Activated CD8-positive, alpha-beta memory T cell treated with anti-CD3 and anti-CD28 coated beads for 4 hours (primary cell): ENCODE measurements at regions not wholly inside any gene's neighbourhood (a gene's known extent, or its start where the extent isn't known, plus 50 kb on each side); places are given as distances from the start of the nearest gene placed in this dataset.
"Not testable (repeated sequence)": the region's sequence is repeated elsewhere in the genome, so short reads cannot be mapped to it uniquely, and the experiment has no call there.

ENCODE experiments used
- DNase-seq, 2 donors: peaks; one replicate each; pipeline ENCODE4 v3.0.0-alpha.2; 2020; ENCODE audit warnings: low read depth in 2 of 2

DNA sequence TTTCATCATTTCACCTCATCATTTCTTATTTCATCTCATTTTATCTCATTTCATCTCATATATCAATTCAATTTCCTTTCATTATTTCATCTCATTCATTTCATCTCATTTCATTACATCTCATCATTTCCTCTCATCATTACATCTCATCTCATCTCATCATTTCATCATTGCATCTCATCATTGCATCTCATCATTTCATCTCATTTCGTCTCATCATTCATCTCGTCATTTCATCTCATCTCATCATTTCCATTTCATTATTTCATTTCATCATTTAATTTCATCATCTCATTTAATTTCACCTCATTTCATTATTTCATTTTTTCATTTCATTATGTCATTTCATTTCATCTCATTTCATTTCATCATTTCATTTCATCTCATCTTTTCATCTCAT is 168.5 kb upstream of the FAM72C start:
- DNase-seq: not testable (repeated sequence)

DNA sequence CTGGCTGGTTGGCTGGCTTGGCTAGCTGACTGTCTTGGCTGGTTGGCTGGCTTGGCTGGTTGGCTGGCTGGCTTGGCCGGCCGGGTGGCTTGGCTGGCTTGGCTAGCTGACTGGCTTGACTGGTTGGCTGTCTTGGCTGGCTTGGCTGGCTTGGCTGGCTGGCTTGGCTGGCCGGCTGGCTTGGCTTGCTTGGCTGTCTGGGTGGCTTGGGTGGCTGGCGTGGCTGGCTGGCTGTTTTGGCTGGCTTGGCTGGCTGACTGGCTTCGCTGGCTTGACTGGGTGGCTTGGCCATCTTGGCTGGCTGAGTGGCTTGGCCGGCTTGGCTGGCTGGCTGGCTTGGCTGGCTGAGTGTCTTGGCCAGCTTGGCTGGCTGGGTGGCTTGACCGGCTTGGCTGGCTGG is 133.2 kb upstream of the FAM72C start:
- not testable (repeated sequence) for DNase-seq

DNA sequence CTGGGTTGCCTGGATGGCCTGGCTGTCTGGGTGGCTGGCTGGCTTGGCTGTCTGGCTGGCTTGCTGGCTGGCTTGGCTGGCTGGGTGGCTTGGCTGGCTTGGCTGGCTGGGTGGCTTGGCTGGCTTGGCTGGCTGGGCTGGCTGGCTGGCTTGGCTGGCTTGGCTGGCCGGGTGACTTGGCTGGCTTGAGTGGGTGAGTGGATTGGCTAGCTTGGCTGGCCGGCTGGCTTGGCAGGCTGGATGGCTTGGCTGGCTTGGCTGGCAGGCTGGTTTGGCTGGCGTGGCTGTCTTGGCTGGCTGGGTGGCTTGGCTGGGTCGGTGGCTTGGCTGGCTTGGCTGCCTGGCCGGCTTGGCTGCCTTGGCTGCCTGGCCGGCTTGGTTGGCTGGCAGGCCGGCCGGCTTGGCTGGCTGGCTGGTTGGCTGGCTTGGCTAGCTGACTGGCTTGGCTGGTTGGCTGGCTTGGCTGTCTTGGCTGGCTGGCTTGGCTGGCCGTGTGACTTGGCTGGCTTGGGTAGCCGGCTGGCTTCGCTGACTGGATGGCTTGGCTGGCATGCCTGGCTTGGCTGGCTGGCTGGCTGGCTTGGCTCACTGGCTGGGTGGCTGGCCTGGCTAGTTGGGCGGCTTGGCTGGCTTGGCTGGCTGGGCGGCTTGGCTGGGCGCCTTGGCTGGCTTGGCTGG is 132.4 kb upstream of the FAM72C start:
- DNase-seq: peak; percentile 18 to 26

DNA sequence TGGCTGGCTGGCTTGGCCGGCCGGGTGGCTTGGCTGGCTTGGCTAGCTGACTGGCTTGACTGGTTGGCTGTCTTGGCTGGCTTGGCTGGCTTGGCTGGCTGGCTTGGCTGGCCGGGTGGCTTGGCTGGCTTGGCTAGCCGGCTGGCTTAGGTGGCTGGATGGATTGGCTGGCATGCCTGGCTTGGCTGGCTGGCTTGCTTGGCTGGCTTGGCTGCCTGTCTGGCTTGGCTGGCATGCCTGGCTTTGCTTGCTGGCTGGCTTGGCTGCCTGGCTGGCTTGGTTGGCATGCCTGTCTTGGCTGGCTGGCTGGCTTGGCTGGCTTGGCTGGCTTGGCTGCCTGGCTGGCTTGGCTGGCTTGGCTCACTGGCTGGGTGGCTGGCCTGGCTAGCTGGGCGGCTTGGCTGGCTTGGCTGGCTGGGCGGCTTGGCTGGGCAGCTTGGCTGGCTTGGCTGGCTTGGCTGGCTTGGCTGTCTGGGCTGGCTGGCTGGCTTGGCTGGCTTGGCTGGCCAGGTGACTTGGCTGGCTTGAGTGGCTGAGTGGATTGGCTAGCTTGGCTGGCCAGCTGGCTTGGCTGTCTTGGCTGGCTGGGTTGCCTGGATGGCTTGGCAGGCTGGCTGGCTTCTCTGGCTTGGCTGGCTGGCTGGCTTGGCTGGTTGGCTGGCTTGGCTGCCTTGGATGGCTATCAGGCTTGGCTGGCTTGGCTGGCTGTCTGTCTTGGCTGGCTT is 131.5 kb upstream of the FAM72C start:
- peak; percentile 14 to 33 for DNase-seq

DNA sequence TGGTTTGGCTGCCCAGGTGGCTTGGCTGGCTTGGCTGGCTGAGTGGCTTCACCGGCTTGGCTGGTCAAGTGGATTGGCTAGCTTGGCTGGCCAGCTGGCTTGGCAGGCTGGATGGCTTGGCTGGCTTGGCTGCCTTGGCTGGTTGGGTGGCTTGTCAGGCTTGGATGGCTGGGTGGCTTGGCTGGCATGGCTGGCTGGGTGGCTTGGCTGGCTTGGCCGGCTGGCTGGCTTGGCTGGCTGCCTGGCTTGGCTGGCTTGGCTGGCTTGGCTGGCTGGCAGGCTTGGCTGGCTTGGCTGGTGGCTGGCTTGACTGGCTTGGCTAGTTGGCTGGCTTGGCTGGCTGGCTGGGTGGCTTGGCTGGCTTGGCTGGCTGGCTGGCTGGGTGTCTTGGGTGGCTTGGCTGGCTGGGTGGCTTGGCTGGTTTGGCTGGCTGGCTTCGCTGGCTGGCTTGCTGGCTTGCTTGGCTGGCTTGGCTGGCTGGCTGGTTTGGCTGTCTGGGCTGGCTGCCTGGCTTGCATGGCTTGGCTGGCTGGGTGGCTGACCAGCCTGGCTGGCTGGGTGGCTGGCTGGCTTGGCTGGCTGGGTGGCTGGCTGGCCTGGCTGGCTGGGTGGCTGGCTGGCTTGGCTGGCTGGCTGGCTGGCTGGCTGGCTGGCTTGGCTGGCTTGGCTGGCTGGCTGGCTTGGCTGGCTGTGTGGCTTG is 130.4 kb upstream of the FAM72C start:
- peak; percentile 0 to 1 for DNase-seq

DNA sequence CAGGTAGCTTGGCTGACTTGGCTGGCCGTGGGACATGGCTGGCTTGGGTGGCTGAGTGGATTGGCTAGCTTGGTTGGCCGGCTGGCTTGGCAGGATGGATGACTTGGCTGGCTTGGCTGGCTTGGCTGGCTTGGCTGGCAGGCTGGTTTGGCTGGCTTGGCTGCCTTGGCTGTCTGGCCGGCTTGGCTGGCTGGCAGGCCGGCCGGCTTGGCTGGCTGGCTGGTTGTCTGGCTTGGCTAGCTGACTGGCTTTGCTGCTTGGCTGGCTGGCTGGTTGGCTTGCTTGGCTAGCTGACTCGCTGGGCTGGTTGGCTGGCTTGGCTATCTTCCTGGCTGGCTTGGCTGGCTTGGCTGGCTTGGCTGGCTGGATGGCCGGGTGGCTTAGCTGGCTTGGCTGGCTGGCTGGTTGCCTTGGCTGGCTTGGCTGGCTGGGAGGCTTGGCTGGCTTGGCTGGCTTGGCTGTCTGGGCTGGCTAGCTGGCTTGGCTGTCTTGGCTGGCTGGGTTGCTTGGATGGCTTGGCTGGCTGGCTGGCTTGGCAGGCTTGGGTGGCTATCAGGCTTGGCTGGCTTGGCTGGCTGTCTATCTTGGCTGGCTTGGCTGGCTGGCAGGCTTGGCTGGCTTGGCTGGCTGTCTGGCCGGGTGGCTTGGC is 129.7 kb upstream of the FAM72C start:
- peak in 1 of 2 donors; percentile 2 for DNase-seq

DNA sequence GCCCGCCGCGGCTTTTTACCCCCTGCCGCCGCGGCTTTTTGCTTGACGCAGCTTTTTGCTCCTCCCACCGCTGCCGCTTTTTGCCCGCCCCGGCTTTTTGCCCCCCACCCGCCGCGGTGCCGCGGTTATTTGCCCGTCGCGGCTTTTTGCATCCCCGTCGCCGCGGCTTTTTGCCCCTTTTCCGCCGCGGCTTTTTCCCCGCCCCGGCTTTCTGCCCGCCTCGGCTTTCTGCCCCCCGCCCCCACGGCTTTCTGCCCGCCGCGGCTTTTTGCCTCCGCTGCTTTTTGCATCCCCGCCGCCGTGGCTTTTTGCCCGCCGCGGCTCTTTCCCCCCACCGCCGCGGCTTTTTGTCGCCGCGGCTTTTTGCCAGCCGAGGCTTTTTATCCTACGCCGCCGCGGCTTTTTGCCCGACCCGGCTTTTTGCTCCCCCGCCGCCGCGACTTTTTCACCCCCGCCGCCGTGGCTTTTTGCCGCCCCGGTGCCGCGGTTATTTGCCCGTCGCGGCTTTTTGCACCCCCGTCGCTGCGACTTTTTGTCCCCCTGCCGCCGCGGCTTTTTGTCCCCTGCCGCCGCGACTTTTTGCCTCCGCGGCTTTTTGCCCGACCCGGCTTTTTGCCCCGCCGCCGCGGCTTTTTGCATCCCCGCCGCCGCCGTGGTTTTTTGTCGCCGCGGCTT is 105.5 kb upstream of the FAM72C start:
- not testable (repeated sequence) for DNase-seq

DNA sequence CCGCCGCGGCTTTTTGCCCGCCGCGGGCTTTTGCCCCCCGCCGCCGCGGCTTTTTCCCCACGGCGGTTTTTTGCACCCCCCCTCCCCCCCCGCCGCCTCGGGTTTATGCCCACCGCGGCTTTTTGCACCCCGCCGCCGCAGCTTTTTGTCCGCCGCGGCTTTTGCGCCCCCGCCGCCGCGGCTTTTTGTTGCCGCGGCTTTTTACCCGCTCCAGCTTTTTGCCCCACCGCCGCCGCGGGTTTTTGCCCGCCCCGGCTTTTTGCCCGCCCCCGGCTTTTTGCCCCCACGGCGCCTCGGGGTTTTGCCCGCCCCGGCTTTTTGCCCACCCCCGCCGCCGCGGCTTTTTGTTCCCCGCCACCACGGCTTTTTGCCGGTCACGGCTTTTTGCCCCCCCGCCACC is 104.9 kb upstream of the FAM72C start:
- DNase-seq: not testable (repeated sequence)

DNA sequence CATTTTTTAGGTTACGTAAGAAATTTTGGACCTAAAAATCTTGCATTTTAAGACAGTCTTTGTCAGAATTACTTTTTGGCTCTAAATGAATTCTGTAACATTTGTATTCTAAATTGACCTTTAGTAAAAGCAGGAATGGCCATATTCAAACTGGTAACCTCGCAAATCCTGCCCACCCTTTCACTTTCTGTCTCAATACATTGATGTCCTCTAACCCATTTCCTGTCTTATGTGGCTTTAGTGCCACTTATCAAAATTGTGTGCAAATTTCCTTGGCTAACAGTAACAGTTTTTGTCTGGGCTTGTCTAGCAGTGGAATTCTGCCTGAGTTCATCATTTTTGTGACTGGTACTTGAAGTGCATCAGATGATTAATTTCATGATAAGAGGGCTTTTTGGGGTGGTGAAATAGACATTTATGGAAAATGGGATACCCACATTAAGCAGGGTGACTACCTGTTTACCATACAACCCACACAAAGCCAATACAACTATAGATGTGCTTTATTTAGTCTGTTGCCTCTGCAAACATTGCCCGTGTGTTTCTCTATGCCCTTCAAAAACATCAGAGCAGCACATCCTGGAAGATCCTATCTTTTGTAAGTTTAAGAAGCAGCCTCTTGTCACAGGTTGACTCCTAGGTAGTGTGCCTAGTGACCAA is 98.7 kb upstream of the FAM72C start:
- DNase-seq: not testable (repeated sequence)

DNA sequence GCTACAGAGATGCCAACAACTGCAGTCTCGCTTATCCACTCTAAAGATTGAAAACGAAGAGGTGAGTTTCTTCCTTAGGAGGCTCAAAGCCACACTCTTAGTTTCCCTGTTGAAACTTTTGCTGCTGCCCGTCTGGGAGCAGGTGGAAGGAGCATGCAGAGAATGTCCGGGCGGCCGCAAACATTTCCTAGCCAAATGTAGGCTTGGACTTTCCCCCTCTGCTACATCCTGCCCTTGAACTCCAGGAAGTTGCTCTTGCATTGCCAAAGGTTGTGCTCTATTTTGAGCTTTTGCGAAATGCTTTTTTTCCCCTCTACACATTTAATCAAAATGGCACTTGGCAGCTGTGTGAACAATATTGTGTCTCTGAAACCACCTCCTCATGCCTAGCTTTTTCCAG is 95.3 kb upstream of the FAM72C start:
- not testable (repeated sequence) for DNase-seq

DNA sequence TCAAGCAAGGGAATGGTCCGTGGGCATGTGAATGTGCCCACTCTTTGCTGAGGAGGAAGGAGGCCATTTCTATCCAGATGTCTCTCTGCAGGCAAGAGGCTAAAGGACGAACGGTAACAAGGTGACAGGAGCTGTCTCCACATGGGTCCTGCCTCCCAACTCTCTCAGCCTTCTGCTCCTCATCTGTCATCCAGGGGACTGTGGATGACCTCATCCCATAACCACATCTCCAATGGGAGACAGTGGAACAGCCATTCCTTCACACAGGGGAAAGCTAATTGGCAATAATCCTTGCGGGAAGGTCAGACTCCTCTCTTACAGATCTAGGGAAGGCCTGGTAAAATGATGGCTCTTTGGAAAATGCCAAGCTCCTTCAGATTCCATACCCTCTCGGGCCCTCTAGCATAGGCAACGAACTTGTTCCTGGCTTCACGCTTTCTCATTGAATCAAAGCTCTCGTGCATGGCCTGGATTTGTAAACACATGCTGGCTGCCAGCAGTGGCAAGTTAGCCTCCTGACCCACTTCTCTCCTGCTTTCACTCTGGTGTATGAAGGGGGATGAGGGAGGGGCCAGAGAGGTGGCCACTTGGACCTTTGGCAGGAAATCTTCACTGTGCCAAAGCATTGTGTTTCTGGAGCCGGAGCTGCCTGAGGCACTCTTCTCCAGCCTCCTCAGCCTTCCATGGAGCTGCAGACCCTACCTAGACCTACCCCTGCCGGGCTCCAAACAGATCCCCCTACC is 94.5 kb upstream of the FAM72C start:
- DNase-seq: not testable (repeated sequence)

DNA sequence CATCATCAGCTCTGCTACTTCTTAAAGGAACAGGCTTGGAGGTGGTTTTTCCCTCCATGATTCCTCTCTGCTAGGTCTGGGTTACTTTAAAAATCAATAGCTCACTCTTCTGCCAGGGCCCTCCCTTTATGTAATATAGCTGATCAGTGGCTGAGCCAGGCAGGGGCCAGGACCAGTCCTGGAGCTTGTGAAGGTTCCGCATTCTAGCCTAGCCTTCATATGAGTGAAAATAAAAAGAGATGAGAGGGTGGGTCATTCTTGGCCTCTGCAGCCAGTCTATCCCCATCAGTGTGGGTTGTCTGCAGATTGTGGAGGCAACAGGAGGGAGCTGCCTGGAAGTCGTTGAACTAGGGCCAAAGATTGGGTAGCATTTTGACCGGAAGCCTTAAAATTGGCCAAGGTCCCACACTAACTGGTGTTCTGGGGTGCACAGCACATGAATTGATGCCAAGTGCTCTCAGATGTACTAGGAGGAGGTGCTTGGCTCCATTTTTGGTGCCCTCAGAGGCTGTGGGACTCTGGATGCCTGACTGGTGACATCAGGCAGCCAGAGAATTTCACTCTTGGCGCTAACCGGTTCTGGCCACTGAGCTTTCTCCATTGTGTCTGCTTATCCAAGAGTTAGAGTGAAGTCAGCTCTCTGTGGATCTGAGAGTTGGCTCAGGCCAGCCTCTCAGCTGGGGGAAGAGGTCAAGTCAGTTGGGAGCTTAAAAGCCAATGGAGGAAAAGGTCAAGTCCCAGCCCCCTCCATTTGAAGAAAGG is 93.7 kb upstream of the FAM72C start:
- not testable (repeated sequence) for DNase-seq

DNA sequence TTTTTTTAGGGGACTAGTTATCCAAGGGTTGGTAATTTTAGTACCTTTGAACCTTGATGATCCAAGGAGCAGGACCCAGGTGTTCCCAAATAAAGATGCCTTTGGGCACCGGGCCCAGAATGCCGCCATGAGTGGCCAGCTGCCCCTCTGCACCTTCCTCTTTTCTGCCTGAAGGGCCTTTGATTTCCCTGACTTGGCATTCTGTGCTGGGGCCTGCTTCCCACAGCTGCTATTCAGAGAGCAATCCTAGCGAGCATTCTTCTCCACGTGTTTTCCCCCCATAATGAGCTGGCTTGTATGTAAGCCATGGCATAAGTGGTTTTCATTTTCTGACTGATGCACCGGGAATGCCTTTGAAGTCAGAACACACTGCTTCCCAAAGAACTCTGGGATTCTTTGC is 77.6 kb upstream of the FAM72C start:
- DNase-seq: not testable (repeated sequence)

DNA sequence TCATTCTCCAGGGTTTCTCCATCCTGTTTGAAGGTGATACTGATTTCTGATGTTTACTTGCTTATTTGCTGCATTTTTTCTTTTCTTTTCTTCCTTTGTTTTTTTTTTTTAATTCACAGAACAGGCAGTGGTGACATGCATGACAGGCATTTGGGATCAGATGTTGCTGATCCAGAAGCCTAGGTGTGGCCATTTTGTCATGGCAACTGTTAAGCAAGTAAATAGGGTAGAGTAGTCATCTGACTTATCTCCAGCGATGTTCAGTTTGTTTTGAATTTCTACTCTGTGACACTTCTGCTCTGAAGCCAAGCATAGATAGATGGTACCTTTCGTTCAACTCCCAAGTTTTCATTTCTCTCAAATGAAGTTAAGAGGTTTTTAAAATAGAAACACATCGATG is 74.9 kb upstream of the FAM72C start:
- not testable (repeated sequence) for DNase-seq

DNA sequence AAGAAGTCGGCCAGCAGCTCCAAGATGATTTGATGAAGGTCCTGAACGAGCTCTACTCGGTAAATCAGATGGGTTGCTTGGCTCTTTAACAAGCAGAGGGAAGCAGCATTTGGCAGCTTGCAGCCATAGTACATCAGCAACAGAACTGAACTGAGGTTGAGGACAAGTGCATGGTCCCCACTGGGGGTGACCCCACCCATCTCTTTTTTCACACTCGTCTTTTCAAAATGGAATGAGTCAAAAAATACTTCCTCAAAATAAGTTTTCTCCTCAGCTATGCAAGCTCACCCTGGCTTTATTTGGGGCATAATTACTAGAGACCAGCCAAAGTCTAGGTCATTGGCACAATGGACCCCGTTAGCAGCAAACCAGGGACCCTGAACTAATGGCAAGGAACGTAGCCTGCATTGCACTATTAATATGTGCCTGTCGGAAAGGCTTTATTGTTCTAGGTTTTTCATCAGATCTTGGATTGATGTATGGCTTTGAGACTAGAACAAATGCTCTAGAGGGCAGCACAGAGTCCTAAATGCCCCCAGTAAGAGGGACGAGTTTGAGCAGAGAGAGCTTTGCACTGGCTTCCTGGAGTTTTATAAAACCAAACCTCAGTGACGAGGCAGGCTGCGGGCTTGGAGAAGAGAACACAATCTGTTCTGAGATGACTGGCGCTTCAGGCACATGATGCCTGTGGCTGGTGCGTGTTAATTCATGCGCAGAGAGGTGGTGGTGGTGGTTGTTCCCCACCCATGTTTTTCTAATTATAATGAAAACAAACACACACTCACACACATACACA is 74.2 kb upstream of the FAM72C start:
- peak in 1 of 2 donors; percentile 0 for DNase-seq

DNA sequence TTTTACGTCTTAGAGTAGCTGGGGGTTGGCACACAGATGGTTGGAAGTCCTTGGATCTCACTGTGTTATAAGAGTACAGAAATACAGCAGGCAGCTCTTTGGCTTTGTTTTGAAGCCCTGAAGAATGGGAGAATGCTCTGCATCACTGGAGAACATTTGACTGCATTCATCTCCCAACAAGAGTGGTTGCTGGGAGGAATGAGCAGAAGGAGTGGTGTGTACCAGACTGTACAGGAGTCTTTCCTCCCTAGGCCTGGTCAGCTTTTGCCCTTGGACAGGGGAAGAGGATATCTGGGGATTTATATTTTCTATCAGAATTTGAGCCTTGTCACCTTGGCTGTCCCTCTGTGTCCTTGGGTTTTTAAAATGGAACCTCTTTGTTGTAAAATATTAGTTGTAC is 70.5 kb upstream of the FAM72C start:
- DNase-seq: not testable (repeated sequence)

DNA sequence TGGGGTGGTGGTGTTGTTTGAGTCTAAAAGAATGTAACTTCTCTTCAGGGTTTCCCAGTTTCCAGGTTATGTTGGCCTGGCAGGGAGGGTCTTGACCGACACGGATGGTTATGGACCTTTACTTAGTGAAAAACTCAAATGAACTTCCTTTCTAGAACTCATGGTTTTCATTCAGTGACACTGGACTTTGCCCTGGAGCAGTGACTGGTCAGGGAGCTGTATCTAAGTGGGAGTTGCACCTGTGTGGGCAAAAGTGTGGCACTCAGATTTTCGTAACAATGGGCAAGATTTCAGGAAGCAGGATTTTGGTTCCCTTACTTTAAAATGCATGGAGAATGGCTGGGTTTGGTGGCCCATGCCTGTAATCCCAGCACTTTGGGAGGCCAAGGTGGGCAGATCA is 68.5 kb upstream of the FAM72C start:
- not testable (repeated sequence) for DNase-seq

DNA sequence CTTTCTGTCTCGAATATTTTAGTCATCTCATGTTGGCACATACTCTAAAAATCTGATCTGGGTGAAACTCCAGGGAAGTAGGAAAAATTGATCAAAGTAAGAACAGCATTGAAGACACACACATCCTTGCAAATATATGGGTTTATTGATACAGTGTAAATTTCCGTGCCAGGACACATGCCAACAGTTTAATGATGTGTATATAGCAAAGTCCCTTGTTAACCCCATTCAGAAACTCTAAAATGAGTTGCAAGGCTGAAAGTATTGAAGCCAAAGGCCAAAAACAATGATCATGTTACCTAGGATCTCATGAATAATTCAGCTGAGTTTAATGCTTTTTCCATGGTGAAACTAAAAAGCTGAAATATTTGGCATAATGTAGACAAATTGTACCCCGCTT is 62.3 kb upstream of the FAM72C start:
- DNase-seq: not testable (repeated sequence)

DNA sequence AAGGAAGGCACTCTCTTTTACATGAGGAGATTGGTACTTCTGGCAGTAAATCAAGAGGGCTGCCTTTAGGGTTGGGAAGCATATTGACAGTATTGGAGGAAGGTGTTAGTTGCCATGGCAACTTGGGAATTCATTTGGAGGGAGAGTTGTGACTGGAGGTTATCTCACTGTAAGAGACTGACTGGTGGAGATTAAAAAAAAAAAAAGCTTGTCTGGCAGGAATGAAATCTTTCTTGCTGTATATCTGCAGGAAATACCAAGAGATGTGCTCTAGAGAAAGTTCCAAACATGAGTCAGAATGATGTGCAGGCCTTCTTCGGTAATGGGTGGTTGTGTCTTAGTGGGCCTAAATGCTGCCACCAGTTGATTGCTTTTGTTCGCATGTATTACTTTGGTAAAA is 59.8 kb upstream of the FAM72C start:
- not testable (repeated sequence) for DNase-seq
